ENCODE measurements at regions not wholly inside any gene's neighbourhood (a gene's known extent, or its start where the extent isn't known, plus 50 kb on each side); places are given as distances from the start of the nearest gene placed in this dataset.

GRCh38 chr13:91106565-91106964 lies 240.9 kb upstream of the MIR17HG start:
- TF ChIP-seq CTCF (IDR thresholded peaks at IDR 0.05) (no peak), POLR2A (IDR thresholded peaks at IDR 0.05) (no peak)
- Histone ChIP-seq H3K27me3 (no peaks in the 10 kb centered on the region), H3K4me1 (no peaks in the 10 kb centered on the region), H3K27ac (no peak overlapping the region), H3K4me3 (replicated peaks in 1 of 3) (no peak overlapping the region), H3K9me3 (no peaks in the 10 kb centered on the region), H3K36me3 (no peaks in the 10 kb centered on the region)
- DNase-seq, result no peak
- 94% methylated on average over 2 of the region's 2 CpGs for WGBS, 2 donors
- intact Hi-C loops (cut with DNase I), result no loop called here

- intact Hi-C loops (cut with DNase I), result no loop called here
- no peak for TF ChIP-seq CTCF (IDR thresholded peaks at IDR 0.05)
- no peak for TF ChIP-seq POLR2A (IDR thresholded peaks at IDR 0.05)
Observed at GRCh38 chr13:91108315-91108714, 239.2 kb upstream of the MIR17HG start.

GRCh38 chr13:91111476-91112200 lies 235.8 kb upstream of the MIR17HG start:
- intact Hi-C loops (cut with DNase I), result no loop called here
- 41 to 44% methylated on average over 6 of the region's 6 CpGs for WGBS, 2 donors
- Histone ChIP-seq H3K27me3 (no peaks in the 10 kb centered on the region), H3K4me3 (replicated peaks in 1 of 3) (no peak overlapping the region), H3K36me3 (no peaks in the 10 kb centered on the region), H3K4me1 (peaks cover 7 to 9% of the 10 kb centered on the region in 2 donors), H3K27ac (no peak overlapping the region), H3K9me3 (no peaks in the 10 kb centered on the region)
- peak in 1 of 2 donors; percentile 9 for DNase-seq
- TF ChIP-seq CTCF (IDR thresholded peaks at IDR 0.05) (no peak), POLR2A (IDR thresholded peaks at IDR 0.05) (no peak)

More at GRCh38 chr13:91108315-91108714, 239.2 kb upstream of the MIR17HG start:
- H3K27me3 ChIP-seq, result no peaks in the 10 kb centered on the region
- 82 to 95% methylated on average over 1 of the region's 1 CpG for WGBS, 2 donors
- no peak for DNase-seq
- peaks cover 7 to 9% of the 10 kb centered on the region in 2 donors for H3K4me1 ChIP-seq
- no peak overlapping the region for H3K27ac ChIP-seq
- no peaks in the 10 kb centered on the region for H3K36me3 ChIP-seq
- H3K4me3 ChIP-seq (replicated peaks in 1 of 3), result no peak overlapping the region
- no peaks in the 10 kb centered on the region for H3K9me3 ChIP-seq

- no peaks in the 10 kb centered on the region for H3K9me3 ChIP-seq
- no peaks in the 10 kb centered on the region for H3K27me3 ChIP-seq
- 78 to 80% methylated on average over 7 of the region's 7 CpGs for WGBS, 2 donors
- no peak for TF ChIP-seq POLR2A (IDR thresholded peaks at IDR 0.05)
- no peak for TF ChIP-seq CTCF (IDR thresholded peaks at IDR 0.05)
- no peak overlapping the region for H3K4me3 ChIP-seq (replicated peaks in 1 of 3)
- intact Hi-C loops (cut with DNase I), result no loop called here
- no peak overlapping the region for H3K27ac ChIP-seq
- H3K36me3 ChIP-seq, result no peaks in the 10 kb centered on the region
- peaks cover 7 to 9% of the 10 kb centered on the region in 2 donors for H3K4me1 ChIP-seq
- DNase-seq, result no peak
Observed at GRCh38 chr13:91112201-91112923, 235.1 kb upstream of the MIR17HG start.

GRCh38 chr13:91112924-91113277 lies 234.6 kb upstream of the MIR17HG start:
- H3K4me1 ChIP-seq, result peaks cover 7 to 9% of the 10 kb centered on the region in 2 donors
- H3K4me3 ChIP-seq (replicated peaks in 1 of 3), result no peak overlapping the region
- WGBS, 2 donors, result 97 to 100% methylated on average over 1 of the region's 1 CpG
- H3K9me3 ChIP-seq, result no peaks in the 10 kb centered on the region
- DNase-seq, result no peak
- TF ChIP-seq POLR2A (IDR thresholded peaks at IDR 0.05) (no peak), CTCF (IDR thresholded peaks at IDR 0.05) (no peak)
- H3K27me3 ChIP-seq, result no peaks in the 10 kb centered on the region
- no peak overlapping the region for H3K27ac ChIP-seq
- H3K36me3 ChIP-seq, result no peaks in the 10 kb centered on the region
- intact Hi-C loops (cut with DNase I), result no loop called here

Data from thyroid gland (tissue), 4 donors.